GM12872 (cell line): ENCODE measurements at regions not wholly inside any gene's neighbourhood (a gene's known extent, or its start where the extent isn't known, plus 50 kb on each side); places are given as distances from the start of the nearest gene placed in this dataset.

Source experiments
- TF ChIP-seq, protein P1 (sequence below): IDR thresholded peaks from 3 replicates; pipeline ENCODE4 v1.5.1; 2011; ENCODE audit warnings: low read depth, mild to moderate bottlenecking, low read length, moderate library complexity; ENCODE audit not compliant: insufficient read depth

DNA sequence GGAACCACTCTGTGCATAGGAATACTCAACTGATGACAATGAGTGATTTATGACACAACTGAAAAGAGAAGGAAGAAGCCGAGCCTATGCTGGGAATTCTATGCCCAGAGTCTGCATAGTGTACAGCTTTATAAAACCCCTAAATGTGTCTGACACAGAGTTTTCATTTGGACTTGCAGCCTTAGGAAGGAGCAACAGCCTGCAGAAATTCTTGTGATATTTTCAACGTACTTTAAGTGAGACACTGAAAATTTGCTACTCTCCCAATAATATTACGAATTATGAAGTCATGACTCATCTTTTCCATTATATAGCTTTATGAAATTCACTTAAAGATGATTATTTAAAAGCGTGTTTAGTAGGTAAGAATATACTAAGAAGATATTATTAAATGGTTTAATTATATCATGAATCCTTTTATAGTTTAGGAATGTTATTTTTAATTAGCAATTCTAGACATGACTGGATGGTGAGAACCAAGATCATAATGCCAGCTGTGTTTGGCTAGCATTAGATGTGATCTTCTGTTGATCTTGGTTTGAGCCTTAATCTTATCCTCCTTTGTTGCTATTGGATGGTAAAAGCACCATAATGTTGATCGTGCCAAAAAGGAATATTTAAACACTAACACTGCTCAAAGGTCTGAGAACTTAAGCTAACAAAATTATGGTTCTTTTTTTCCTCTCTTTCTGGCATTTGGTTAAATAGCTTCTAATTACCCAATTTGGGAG lies 785.1 kb upstream of the ADGRL4 start:
- TF ChIP-seq, protein P1, sequence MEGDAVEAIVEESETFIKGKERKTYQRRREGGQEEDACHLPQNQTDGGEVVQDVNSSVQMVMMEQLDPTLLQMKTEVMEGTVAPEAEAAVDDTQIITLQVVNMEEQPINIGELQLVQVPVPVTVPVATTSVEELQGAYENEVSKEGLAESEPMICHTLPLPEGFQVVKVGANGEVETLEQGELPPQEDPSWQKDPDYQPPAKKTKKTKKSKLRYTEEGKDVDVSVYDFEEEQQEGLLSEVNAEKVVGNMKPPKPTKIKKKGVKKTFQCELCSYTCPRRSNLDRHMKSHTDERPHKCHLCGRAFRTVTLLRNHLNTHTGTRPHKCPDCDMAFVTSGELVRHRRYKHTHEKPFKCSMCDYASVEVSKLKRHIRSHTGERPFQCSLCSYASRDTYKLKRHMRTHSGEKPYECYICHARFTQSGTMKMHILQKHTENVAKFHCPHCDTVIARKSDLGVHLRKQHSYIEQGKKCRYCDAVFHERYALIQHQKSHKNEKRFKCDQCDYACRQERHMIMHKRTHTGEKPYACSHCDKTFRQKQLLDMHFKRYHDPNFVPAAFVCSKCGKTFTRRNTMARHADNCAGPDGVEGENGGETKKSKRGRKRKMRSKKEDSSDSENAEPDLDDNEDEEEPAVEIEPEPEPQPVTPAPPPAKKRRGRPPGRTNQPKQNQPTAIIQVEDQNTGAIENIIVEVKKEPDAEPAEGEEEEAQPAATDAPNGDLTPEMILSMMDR = no peak

DNA sequence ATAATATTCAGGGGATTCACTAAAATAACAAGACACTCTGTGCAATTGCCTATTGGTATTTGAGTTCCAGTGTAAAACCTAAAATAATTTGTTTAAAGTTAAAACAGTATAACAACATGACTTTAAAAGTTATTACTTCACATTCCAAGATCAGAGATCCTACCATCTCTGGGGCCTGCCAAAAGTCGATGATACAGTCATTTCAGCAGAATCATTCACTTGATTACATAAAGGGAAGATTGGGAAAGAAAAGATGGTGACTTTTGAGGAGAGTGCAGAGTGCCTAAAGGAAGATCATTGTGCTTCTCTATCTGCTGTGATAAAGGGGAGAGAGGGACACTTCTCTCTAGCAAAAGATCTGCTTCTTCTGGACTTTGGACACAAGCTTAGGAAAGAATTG lies 784.4 kb upstream of the ADGRL4 start:
- TF ChIP-seq, protein P1 = no peak

DNA sequence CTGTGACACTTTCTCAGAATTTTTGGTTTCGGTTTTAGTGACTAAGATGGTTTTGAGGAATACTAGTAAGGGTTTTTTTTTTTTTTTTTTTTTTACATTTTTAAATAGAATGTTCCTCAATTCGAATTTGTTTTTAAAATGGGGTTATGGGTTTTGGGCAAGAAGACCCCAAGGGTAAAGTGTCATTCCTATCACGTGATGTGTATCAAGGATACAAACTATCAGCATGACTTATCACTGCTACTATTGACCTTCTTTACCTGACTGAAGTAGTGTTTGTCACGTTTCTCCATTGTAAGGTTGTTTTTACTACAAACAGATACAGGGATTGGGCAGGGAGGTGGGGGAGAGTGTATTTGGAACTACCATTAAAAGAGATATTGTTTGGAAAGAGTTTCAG lies 781.1 kb upstream of the ADGRL4 start:
- TF ChIP-seq, protein P1 = no peak

DNA sequence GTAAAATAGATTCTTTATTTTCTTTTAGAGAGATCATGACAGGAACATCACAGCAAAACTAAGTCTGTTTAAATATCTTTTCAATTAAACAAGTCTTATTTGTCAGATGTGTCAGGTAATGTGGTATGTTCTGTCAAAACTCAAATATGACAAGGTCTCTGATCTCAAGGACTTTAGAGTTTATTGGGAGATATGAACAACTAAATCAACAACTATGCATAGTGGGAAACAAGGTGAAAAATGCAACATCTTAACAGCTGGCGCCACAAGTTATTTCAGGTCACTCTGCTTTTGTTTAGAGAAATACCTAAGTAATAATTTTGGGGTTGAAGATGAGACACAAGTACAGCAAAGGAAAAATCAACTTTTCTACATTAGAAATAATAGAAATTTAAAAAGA lies 779.4 kb upstream of the ADGRL4 start:
- TF ChIP-seq, protein P1 = no peak

DNA sequence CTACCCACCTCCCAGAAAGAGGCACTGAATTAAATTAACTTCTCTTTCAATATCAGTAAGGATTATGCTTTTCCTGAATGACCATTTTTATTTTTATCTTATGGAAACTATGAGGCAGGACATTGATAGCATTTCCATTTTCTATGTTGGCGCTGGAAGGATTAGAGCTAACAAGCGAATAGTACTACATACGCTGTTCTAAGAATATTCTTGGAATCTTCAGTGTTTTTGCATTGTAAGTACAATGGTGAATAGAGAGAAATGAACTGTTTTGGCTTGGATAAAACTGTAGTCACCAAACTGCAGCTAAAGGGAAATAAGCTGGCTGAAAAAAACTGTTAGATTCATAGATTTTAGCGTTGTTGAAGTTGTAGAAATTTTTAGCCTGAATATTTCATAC lies 779.0 kb upstream of the ADGRL4 start:
- TF ChIP-seq, protein P1 = no peak

DNA sequence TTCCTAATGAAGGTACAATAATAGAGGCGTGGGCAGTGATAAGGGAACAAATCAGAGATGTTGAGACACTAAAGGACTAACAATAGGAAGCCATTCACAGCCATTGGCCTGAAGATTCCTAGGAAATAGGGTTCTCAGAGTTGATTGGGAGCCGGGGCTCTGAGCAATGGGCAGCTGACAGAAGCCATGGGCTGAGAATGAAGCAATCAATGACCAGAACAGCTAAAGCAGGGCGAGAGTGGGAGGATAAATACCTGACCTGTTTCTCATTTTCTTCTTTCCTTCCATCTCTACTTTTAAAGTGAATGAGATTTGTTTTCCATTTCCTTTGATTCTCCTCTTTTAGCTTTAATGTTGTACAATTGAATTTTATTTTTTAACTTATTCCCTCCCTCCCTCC lies 774.7 kb upstream of the ADGRL4 start:
- TF ChIP-seq, protein P1 = no peak

DNA sequence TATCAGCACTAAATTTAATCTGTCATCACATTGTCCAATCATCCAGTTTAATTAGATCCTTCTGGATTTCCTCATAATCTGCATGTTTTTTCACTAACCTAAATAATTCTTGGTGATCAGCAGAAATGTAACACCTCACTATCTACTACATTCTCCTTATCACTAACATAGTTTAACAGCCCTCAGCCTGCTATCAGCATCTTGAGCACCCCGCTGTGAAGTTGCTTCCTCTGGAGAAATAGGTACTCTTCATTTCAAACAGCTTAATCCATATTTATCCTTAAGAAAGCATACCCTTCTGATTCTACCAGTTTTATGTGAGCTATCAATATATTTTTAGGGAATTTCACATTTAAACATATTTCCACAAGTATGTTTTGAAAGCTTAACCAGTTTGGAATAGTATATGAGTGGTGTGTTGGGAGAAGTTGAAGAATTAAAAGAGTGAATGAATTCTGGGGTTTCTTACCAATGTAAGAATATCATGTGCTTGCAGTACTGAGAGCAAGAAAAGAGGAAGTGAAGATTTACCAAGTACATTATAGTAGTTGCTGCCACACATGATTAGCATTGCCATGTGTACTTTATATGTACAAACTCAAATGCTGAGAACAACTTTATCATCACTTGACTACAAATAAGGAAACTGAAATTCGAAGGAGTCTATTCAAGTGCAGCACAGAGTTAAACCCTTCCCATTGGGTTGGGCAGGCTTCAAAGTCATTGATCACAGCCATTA lies 771.1 kb upstream of the ADGRL4 start:
- TF ChIP-seq, protein P1 = no peak
